Esophagus muscularis mucosa (tissue), 4 donors: ENCODE measurements at regions not wholly inside any gene's neighbourhood (a gene's known extent, or its start where the extent isn't known, plus 50 kb on each side); places are given as distances from the start of the nearest gene placed in this dataset.

Experiments
- DNase-seq: peaks from one replicate; pipeline ENCODE4 v3.0.0-alpha.2; 2017; ENCODE audit errors: extremely low spot score
- H3K27ac ChIP-seq, 4 donors: fragments of 200-600 bp; sonication (generic); replicated peaks in 1 of 4; 1 replicate in 3 of 4; 2 replicates in 1 of 4; pipeline ENCODE4 v1.5.1; 2016 to 2019; ENCODE audit warnings: mild to moderate bottlenecking in 1 of 4
- H3K27me3 ChIP-seq, 4 donors: fragments of 200-600 bp; sonication (generic); one replicate each; pipeline versions ENCODE4 v1.5.1 to v1.6.0; 2016 to 2019
- H3K36me3 ChIP-seq, 4 donors: fragments of 200-600 bp; sonication (generic); one replicate each; pipeline ENCODE4 v1.5.1; 2016 to 2019
- H3K4me1 ChIP-seq, 4 donors: fragments of 200-600 bp; sonication (generic); one replicate each; pipeline ENCODE4 v1.5.1; 2016 to 2019
- H3K4me3 ChIP-seq, 4 donors: fragments of 200-600 bp; sonication (generic); 1 replicate in 2 of 4; 2 replicates in 2 of 4; pipeline ENCODE4 v1.5.1; 2016 to 2019; ENCODE audit warnings: mild to moderate bottlenecking in 4 of 4, moderate library complexity in 1 of 4
- H3K9me3 ChIP-seq, 4 donors: fragments of 200-600 bp; sonication (generic); 1 replicate in 3 of 4; 2 replicates in 1 of 4; pipeline ENCODE4 v1.5.1; 2016 to 2019
- CTCF ChIP-seq, 3 experiments: fragments of 200-600 bp in 2 of 3; fragments of 450-650 bp in 1 of 3; sonication (generic) in 2 of 3; IDR thresholded peaks; one replicate each; pipeline ENCODE4 v1.5.1; 2017 to 2019; ENCODE audit warnings: antibody characterized with exemption in 3 of 3, mild to moderate bottlenecking in 2 of 3, moderate library complexity in 1 of 3
- EP300 ChIP-seq: sonication (generic); formaldehyde crosslinking; IDR thresholded peaks from one replicate; pipeline ENCODE4 v1.6.1; 2017; ENCODE audit warnings: antibody characterized with exemption
- POLR2A ChIP-seq: fragments of 450-650 bp; IDR thresholded peaks from one replicate; pipeline ENCODE4 v1.6.1; 2017; ENCODE audit warnings: antibody characterized with exemption, moderate library complexity, mild to moderate bottlenecking, low read depth
- POLR2AphosphoS5 ChIP-seq, 2 donors: sonication (generic); formaldehyde crosslinking; IDR thresholded peaks; one replicate each; pipeline ENCODE4 v1.6.1; 2017; ENCODE audit warnings: antibody characterized with exemption in 2 of 2
- WGBS: methylation state at CpG from one replicate; pipeline ENCODE4 v1.1.5; 2018; 5-methylcytosine and 5-hydroxymethylcytosine counted together
- intact Hi-C: fragments of 100-400 bp; cut with DNase I; formaldehyde crosslinking; loops from one replicate; pipeline ENCODE4 v1.15.1; 2023

DNA sequence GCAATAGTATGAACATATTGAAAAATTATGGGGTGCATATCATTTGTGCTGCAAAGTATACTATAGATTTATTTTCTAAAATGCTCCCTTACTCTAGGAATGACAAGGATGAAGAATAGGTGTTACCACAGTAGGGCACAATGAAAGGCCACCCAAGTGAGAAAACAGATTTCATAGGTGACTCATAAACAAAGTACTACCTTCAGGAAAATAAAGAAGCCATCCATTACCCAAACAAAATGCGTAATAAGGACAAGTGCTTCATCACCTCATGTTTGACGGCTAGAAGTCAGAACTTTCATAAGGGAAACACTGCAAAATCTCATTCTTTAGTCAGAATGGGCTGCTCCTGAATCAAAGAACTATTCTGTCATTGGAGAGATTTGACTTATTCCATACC is 116.6 kb downstream of the MFSD1 start:
- TF ChIP-seq EP300, result no peak
- DNase-seq, result no peak
- Histone ChIP-seq H3K36me3 (no peaks in the 10 kb centered on the region), H3K4me3 (no peak overlapping the region), H3K4me1 (no peaks in the 10 kb centered on the region), H3K27ac (no peak overlapping the region), H3K9me3 (no peaks in the 10 kb centered on the region), H3K27me3 (no peaks in the 10 kb centered on the region)
- intact Hi-C loops, result loop anchor here (5.0 kb wide), 1 partner anchor 339 kb away; no protein-coding TSS in a partner anchor
- 98% methylated on average over 2 of the region's 2 CpGs for WGBS

DNA sequence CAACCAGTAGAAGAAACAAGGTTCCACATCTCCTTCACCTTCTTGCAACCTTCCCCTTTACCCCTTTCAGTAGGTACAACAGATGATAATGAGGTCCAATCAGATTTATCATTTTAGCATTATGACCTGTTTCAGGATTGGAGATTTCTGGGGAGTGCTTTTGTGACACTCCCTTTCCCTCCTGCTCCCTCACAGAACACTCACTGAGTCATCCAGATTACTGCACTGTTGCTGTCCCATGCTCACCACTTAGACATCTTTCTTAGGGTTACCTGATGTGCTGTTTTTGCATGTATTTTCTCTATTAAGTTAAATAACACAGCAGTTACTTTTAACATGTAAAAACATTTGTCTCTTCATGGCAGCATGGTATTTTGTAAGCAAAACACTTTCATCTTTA is 118.5 kb downstream of the MFSD1 start:
- H3K9me3 ChIP-seq, result no peaks in the 10 kb centered on the region
- H3K4me3 ChIP-seq, result no peak overlapping the region
- no peak for TF ChIP-seq POLR2AphosphoS5 (IDR thresholded peaks at IDR 0.05)
- TF ChIP-seq POLR2A, result no peak
- no peak for TF ChIP-seq EP300
- TF ChIP-seq CTCF (IDR thresholded peaks at IDR 0.05), result no peak
- intact Hi-C loops, result no loop called here
- H3K27ac ChIP-seq, result no peak overlapping the region
- no peak for DNase-seq
- H3K27me3 ChIP-seq, result no peaks in the 10 kb centered on the region
- no peaks in the 10 kb centered on the region for H3K36me3 ChIP-seq
- peaks cover 0 to 8% (median 5%) of the 10 kb centered on the region in 4 donors for H3K4me1 ChIP-seq

DNA sequence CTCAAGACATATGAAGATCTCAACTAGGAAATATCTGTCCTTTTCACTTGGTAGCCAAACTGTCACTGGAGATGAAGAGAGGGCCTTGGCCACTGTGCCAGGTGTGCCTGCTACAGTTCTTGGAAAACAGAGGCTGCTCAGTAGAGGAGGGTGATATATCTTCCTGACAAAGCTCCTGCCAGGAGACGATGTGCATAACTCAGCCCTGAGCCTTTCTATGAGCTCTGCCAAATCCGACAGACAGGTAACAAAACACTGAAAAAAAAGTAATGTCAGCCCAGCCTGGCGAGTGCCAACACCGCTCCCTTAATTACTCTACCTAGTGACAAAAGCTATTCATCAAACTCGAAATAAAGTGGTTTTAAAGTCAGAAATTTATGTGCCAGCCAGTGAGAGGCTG is 123.2 kb downstream of the MFSD1 start:
- Histone ChIP-seq H3K9me3 (no peaks in the 10 kb centered on the region), H3K36me3 (no peaks in the 10 kb centered on the region), H3K27me3 (no peaks in the 10 kb centered on the region), H3K27ac (no peak overlapping the region), H3K4me1 (peaks cover 0 to 11% (median 6%) of the 10 kb centered on the region in 4 donors), H3K4me3 (no peak overlapping the region)
- intact Hi-C loops, result no loop called here
- 53% methylated on average over 5 of the region's 5 CpGs for WGBS
- DNase-seq, result peak; percentile 62
- TF ChIP-seq CTCF (IDR thresholded peaks at IDR 0.05) (no peak), POLR2A (no peak), EP300 (no peak), POLR2AphosphoS5 (IDR thresholded peaks at IDR 0.05) (no peak)

- Histone ChIP-seq H3K9me3 (no peaks in the 10 kb centered on the region), H3K27ac (no peak overlapping the region), H3K27me3 (no peaks in the 10 kb centered on the region), H3K36me3 (no peaks in the 10 kb centered on the region), H3K4me3 (no peak overlapping the region), H3K4me1 (peaks cover 0 to 11% (median 6%) of the 10 kb centered on the region in 4 donors)
- 54% methylated on average over 5 of the region's 5 CpGs for WGBS
- intact Hi-C loops, result no loop called here
- peak; percentile 70 for DNase-seq
- TF ChIP-seq CTCF (IDR thresholded peaks at IDR 0.05) (no peak), EP300 (no peak), POLR2A (no peak), POLR2AphosphoS5 (IDR thresholded peaks at IDR 0.05) (no peak)
Observed at GRCh38 chr3:158925828-158926494, 124.1 kb downstream of the MFSD1 start.

DNA sequence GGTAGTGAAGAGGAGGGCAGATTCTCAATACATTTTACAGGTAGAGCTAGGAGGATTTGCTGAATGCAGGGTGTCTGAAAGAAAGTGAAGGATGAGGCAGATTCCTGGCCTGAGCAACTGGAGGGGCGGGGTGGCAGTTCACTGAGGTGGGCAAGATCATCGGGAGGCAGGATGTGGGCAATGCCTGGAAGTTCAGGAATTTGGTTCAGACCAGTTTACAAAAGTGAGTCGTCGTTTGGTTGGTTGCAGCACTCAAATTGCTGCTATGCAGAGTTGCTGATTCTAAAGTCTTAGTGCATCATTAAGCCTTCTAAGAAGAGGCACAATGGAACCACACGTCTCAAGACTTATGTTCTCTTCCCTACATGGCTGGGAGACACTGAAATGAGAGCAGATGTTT is 134.0 kb downstream of the MFSD1 start:
- WGBS, result 76% methylated on average over 5 of the region's 5 CpGs
- H3K4me1 ChIP-seq, result no peaks in the 10 kb centered on the region
- DNase-seq, result no peak
- no peak overlapping the region for H3K27ac ChIP-seq
- H3K4me3 ChIP-seq, result no peak overlapping the region
- H3K9me3 ChIP-seq, result peaks cover 0 to 16% (median 2%) of the 10 kb centered on the region in 4 donors
- no peaks in the 10 kb centered on the region for H3K36me3 ChIP-seq
- H3K27me3 ChIP-seq, result peaks cover 0 to 11% (median 0%) of the 10 kb centered on the region in 4 donors
- TF ChIP-seq POLR2A (no peak), EP300 (no peak), CTCF (IDR thresholded peaks at IDR 0.05) (no peak), POLR2AphosphoS5 (IDR thresholded peaks at IDR 0.05) (no peak)
- intact Hi-C loops, result no loop called here
